GM19025 (cell line): ENCODE measurements at regions not wholly inside any gene's neighbourhood (a gene's known extent, or its start where the extent isn't known, plus 50 kb on each side); places are given as distances from the start of the nearest gene placed in this dataset.

ENCODE experiments used
- ATAC-seq: cut with Tn5 transposase; IDR thresholded peaks from one replicate; pipeline ENCODE4 v1.9.1; 2021; ENCODE audit warnings: mild to moderate bottlenecking, low read depth, moderate library complexity; ENCODE audit not compliant: unreplicated experiment

GRCh38 chr1:63108206-63108605, 214.2 kb upstream of the FOXD3 start:
- no peak for ATAC-seq

- peak; percentile 64 for ATAC-seq
Measured at GRCh38 chr1:63112155-63112900, 210.0 kb upstream of the FOXD3 start.

GRCh38 chr1:63115527-63115926, 206.8 kb upstream of the FOXD3 start:
- no peak for ATAC-seq

GRCh38 chr1:63116016-63116415, 206.4 kb upstream of the FOXD3 start:
- no peak for ATAC-seq

- ATAC-seq: no peak
Measured at GRCh38 chr1:63119575-63120155, 202.7 kb upstream of the FOXD3 start.

GRCh38 chr1:63122079-63122478, 200.3 kb upstream of the FOXD3 start:
- no peak for ATAC-seq

GRCh38 chr1:63124666-63125191, 197.6 kb upstream of the FOXD3 start:
- ATAC-seq: peak; percentile 83

- no peak for ATAC-seq
Measured at GRCh38 chr1:63126104-63126503, 196.3 kb upstream of the FOXD3 start.

GRCh38 chr1:63127376-63127775, 195.0 kb upstream of the FOXD3 start:
- no peak for ATAC-seq

GRCh38 chr1:63128556-63128955, 193.8 kb upstream of the FOXD3 start:
- ATAC-seq: no peak

GRCh38 chr1:63129184-63129583, 193.2 kb upstream of the FOXD3 start:
- ATAC-seq: no peak

GRCh38 chr1:63129855-63130254, 192.5 kb upstream of the FOXD3 start:
- ATAC-seq: no peak

- ATAC-seq: no peak
Measured at GRCh38 chr1:63134501-63135173, 187.7 kb upstream of the FOXD3 start.

- ATAC-seq: no peak
Measured at GRCh38 chr1:63135174-63135512, 187.2 kb upstream of the FOXD3 start.

GRCh38 chr1:63135801-63136200, 186.6 kb upstream of the FOXD3 start:
- ATAC-seq: no peak

GRCh38 chr1:63142001-63142400, 180.4 kb upstream of the FOXD3 start:
- ATAC-seq: no peak

- no peak for ATAC-seq
Measured at GRCh38 chr1:63143482-63143881, 178.9 kb upstream of the FOXD3 start.

GRCh38 chr1:63147783-63148182, 174.6 kb upstream of the FOXD3 start:
- no peak for ATAC-seq

- ATAC-seq: no peak
Measured at GRCh38 chr1:63148825-63149645, 173.3 kb upstream of the FOXD3 start.

- ATAC-seq: no peak
Measured at GRCh38 chr1:63152572-63152971, 169.8 kb upstream of the FOXD3 start.

- no peak for ATAC-seq
Measured at GRCh38 chr1:63155437-63155836, 166.9 kb upstream of the FOXD3 start.
